GM23338 (cell line): ENCODE measurements at regions not wholly inside any gene's neighbourhood (a gene's known extent, or its start where the extent isn't known, plus 50 kb on each side); places are given as distances from the start of the nearest gene placed in this dataset.

Experiments
- EZH2 ChIP-seq: fragments of 200-600 bp; sonication (generic); IDR thresholded peaks from one replicate; pipeline ENCODE4 v1.8.0; 2017; ENCODE audit warnings: antibody characterized with exemption, mild to moderate bottlenecking, low read depth; ENCODE audit not compliant: unreplicated experiment
- EZH2phosphoT487 ChIP-seq: fragments of 200-600 bp; sonication (generic); IDR thresholded peaks from one replicate; pipeline ENCODE4 v1.8.1; 2018; ENCODE audit warnings: antibody characterized with exemption; ENCODE audit not compliant: unreplicated experiment
- POLR2AphosphoS5 ChIP-seq: IDR thresholded peaks from 2 replicates; pipeline ENCODE4 v1.6.1; 2016; ENCODE audit warnings: antibody characterized with exemption, low read depth
- ZNF331 ChIP-seq: fragments of 250-450 bp; sonication (Bioruptor Pico); IDR thresholded peaks from 2 replicates; pipeline ENCODE4 v1.5.0; 2020; ENCODE audit warnings: low read depth, mild to moderate bottlenecking, moderate library complexity
- TF ChIP-seq, protein P1 (sequence below), 2 experiments: fragments of 200-600 bp in 1 of 2; sonication (generic) in 1 of 2; conservative IDR thresholded peaks; 2 replicates each; pipeline versions ENCODE4 v1.5.1 to v1.6.1; 2016 to 2017; ENCODE audit warnings: antibody characterized with exemption in 2 of 2, low read depth in 2 of 2, mild to moderate bottlenecking in 2 of 2, moderate library complexity in 1 of 2
- TF ChIP-seq, protein P2 (sequence below): IDR thresholded peaks from one replicate; pipeline ENCODE4 v1.6.1; 2018; ENCODE audit warnings: antibody characterized with exemption; ENCODE audit not compliant: unreplicated experiment

DNA sequence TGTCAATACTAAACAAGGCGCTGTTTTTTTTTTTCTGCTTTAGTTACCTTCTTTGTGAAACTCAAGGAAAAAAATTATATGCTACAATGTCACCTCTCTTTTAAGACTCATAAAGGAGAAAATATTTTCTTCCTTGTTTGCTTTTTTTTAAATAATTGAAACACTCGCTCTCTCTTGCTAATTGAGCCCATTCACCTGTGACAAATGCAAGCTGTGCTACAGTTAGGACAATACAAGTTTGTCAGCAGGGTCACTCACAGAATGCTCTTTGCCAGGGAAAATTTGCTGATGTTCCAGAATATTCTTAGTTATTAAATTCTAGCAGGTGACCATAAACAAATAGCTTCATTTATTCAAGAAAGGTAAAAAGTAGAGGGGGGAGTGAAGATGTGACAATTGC lies 375.9 kb upstream of the DPPA4 start:
- no peak for TF ChIP-seq EZH2phosphoT487
- TF ChIP-seq, protein P1, sequence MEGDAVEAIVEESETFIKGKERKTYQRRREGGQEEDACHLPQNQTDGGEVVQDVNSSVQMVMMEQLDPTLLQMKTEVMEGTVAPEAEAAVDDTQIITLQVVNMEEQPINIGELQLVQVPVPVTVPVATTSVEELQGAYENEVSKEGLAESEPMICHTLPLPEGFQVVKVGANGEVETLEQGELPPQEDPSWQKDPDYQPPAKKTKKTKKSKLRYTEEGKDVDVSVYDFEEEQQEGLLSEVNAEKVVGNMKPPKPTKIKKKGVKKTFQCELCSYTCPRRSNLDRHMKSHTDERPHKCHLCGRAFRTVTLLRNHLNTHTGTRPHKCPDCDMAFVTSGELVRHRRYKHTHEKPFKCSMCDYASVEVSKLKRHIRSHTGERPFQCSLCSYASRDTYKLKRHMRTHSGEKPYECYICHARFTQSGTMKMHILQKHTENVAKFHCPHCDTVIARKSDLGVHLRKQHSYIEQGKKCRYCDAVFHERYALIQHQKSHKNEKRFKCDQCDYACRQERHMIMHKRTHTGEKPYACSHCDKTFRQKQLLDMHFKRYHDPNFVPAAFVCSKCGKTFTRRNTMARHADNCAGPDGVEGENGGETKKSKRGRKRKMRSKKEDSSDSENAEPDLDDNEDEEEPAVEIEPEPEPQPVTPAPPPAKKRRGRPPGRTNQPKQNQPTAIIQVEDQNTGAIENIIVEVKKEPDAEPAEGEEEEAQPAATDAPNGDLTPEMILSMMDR (conservative IDR thresholded peaks at IDR 0.05; ENCODE audit: low read depth in 2 of 2): no peak
- no peak for TF ChIP-seq EZH2
- TF ChIP-seq ZNF331: no peak
- TF ChIP-seq, protein P2, sequence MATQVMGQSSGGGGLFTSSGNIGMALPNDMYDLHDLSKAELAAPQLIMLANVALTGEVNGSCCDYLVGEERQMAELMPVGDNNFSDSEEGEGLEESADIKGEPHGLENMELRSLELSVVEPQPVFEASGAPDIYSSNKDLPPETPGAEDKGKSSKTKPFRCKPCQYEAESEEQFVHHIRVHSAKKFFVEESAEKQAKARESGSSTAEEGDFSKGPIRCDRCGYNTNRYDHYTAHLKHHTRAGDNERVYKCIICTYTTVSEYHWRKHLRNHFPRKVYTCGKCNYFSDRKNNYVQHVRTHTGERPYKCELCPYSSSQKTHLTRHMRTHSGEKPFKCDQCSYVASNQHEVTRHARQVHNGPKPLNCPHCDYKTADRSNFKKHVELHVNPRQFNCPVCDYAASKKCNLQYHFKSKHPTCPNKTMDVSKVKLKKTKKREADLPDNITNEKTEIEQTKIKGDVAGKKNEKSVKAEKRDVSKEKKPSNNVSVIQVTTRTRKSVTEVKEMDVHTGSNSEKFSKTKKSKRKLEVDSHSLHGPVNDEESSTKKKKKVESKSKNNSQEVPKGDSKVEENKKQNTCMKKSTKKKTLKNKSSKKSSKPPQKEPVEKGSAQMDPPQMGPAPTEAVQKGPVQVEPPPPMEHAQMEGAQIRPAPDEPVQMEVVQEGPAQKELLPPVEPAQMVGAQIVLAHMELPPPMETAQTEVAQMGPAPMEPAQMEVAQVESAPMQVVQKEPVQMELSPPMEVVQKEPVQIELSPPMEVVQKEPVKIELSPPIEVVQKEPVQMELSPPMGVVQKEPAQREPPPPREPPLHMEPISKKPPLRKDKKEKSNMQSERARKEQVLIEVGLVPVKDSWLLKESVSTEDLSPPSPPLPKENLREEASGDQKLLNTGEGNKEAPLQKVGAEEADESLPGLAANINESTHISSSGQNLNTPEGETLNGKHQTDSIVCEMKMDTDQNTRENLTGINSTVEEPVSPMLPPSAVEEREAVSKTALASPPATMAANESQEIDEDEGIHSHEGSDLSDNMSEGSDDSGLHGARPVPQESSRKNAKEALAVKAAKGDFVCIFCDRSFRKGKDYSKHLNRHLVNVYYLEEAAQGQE: no peak
- no peak for TF ChIP-seq POLR2AphosphoS5
